Bone marrow (tissue), 2 donors: ENCODE measurements at regions not wholly inside any gene's neighbourhood (a gene's known extent, or its start where the extent isn't known, plus 50 kb on each side); places are given as distances from the start of the nearest gene placed in this dataset.
"Not testable (repeated sequence)": the region's sequence is repeated elsewhere in the genome, so short reads cannot be mapped to it uniquely, and the experiment has no call there.

Experiments
- DNase-seq, 2 donors: peaks; one replicate each; lab custom pipeline; 2025; lab: John Stamatoyannopoulos, UW

DNA sequence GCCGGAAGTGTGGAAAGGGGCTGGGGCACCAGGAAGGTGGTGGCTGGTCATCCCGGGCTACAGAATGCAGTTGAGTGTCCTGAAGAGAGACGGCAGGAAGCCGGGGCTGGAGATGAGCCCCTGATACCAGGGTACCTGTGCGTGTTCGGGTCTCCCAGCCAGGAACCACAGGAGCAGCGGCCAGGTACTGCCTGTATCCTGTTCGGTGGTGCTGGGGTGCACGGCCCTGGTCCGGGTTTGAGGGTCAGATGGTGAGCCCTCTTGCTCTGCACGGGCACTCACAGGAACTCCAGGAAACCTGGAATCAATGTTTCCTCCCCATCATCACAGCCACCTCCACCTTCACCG is 253.1 kb upstream of the B3GAT1 start:
- DNase-seq: no peak

- DNase-seq: no peak
Measured at GRCh38 chr11:134664447-134665187, 252.6 kb upstream of the B3GAT1 start.

GRCh38 chr11:134663506-134664313 is 251.7 kb upstream of the B3GAT1 start:
- DNase-seq: no peak

- no peak for DNase-seq
Measured at GRCh38 chr11:134662629-134663360, 250.8 kb upstream of the B3GAT1 start.

GRCh38 chr11:134661660-134662059 is 249.6 kb upstream of the B3GAT1 start:
- no peak for DNase-seq

- DNase-seq: no peak
Measured at GRCh38 chr11:134660416-134660815, 248.4 kb upstream of the B3GAT1 start.

- DNase-seq: no peak
Measured at GRCh38 chr11:134659882-134660281, 247.8 kb upstream of the B3GAT1 start.

DNA sequence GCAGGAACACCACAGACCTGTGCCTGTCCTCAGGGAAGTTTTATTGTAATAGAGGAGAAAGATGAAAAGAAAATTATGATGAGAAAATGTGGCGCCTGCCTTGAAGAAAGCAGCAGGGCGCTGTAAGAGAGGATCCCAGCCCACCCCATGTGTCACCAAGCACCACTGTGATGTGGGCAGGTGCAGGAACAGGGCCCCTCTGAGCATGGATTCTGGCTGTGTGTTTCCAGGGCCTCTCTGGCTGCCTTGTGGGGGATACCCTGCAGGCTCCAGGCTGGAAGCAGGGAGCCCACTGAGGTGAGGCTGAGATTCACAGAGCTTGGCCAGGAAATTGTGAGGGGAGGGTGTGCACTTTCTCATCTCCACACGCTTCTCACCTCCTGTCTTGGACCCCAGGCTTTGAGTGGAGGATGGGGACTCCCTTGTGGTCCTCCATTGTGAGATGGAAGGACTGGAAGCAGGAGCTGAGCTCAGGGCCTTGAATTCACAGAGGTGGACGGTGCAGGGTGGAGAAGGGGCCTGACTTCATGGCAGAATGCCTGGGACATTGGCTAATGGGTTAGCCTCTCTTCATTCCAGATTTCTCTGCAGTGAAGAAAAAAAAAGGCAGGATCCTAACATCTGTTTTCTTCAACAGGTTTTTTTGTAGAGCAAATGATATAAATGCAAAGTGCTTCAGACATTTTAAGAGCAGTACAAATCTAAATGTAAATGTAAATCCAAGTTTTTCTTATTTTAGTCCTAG is 246.6 kb upstream of the B3GAT1 start:
- no peak for DNase-seq

- DNase-seq: no peak
Measured at GRCh38 chr11:134657631-134658030, 245.6 kb upstream of the B3GAT1 start.

DNA sequence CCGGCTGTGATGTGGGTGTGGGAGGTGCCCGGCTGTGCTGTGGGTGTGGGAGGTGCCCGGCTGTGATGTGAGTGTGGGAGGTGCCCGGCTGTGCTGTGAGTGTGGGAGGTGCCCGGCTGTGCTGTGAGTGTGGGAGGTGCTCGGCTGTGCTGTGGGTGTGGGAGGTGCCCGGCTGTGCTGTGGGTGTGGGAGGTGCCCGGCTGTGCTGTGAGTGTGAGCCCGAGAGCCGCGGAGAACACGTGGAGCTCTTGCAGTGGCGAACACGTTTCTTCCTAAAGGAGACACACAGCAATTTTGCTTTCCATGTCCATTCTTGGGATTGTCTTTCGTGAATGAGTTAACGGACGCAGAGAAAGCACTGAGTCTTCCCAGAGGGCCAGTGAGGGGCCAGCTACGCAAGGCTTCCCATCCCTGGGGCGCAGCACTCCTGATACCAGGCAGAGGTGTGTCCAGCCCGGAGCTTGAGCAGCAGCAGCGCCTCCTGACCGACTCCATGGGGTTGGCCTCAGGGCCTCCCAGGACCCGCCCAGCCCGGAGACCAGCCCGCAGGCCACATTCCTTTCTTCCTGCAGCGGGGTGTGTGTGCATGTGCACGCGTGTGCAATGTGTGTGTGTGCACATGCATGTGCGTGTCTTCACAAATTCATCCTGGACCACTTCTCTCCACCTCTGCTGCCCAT is 245.0 kb upstream of the B3GAT1 start:
- DNase-seq: no peak

DNA sequence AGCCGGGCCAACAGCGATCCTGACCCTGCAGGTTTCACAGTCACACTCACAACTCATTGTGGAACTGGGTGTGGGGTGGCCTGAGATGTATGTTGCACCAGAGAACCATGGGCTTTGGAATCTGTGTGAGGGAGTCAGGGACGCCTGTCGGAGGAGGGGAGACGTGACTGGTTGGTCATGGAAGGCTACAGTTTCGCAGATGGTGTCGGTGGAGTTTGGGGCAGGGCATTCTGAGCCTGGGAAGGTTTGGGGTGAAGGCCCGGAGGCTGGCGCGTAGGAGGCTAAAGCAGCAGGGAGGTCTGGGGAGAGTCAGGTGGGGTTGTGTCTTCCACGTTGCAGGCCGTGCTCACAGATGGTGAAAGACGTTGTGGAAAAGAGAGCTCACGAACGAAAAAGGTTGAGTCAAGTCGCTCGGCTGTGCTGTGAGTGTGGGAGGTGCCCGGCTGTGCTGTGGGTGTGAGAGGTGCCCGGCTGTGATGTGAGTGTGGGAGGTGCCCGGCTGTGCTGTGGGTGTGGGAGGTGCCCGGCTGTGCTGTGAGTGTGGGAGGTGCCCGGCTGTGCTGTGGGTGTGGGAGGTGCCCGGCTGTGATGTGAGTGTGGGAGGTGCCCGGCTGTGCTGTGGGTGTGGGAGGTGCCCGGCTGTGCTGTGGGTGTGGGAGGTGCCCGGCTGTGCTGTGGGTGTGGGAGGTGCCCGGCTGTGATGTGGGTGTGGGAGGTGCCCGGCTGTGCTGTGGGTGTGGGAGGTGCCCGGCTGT is 244.2 kb upstream of the B3GAT1 start:
- not testable (repeated sequence) for DNase-seq

- no peak for DNase-seq
Measured at GRCh38 chr11:134655189-134655989, 243.3 kb upstream of the B3GAT1 start.

DNA sequence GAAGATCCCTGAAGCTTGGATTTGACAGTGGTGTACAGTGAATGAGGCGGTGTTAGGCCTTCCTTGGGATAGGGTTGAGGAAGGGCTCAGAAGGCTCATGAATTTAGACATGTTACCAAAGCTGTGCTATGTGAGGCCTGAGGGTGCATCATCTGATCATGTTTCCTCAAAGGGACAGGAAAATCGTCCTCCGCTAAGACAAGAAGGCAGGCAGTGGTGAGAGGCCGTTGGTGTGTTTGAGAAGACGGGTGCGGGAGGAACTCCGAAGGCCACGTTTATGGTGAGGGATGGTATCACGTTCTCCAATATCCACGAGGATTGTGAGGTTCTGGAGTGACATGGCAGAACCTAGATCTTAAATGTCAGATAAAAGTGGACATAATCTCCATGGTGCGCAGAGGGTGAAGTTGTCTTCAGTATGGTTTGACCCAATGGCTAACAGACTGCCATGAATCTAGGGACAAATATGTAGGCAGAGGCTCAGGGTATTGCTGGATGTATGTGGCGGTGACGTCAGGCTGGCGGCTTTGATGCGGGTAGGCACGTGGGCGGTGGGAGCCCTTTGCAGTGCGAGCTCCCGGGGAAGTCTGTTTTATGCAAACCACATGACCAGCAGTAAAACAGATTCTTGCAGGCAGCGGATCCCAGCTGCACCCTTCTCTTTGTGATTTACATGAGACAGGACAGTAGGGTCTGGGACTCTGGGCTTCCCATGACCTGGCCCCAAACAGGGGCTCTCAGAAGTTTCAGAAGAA is 242.3 kb upstream of the B3GAT1 start:
- no peak for DNase-seq

DNA sequence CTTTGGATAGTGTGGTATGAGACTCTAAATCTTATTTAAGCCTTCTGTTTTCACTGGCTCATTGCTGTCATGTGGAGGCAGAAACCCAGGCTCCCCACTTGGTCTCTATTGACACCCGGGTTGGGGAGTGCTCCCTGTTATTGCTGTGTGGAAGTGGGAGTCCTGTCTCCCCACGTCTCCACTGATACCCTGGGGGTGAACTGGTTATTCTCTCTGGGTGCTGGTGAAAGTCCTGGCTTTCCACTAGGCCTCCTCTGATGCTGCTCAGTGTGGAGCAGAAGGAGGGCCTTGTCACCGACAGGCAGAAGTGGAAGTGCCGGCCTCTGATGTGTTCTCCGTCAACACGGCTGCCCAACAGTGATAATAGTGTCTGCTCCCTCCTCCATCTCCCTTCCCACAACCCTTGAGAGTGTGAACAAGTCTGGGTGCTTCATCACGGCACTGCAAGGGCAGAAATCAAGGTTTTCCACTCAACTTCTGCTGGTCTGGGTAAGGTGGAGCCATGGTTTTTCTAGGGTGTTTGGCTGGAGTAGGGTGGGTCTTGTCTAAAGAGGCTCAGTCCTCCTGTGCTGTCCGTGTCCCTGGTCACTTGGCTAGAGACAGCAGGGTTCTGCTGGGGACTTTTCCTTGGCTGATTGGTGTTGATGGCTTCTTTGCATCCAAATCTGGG is 240.7 kb upstream of the B3GAT1 start:
- DNase-seq: no peak

GRCh38 chr11:134647066-134647743 is 235.2 kb upstream of the B3GAT1 start:
- no peak for DNase-seq

DNA sequence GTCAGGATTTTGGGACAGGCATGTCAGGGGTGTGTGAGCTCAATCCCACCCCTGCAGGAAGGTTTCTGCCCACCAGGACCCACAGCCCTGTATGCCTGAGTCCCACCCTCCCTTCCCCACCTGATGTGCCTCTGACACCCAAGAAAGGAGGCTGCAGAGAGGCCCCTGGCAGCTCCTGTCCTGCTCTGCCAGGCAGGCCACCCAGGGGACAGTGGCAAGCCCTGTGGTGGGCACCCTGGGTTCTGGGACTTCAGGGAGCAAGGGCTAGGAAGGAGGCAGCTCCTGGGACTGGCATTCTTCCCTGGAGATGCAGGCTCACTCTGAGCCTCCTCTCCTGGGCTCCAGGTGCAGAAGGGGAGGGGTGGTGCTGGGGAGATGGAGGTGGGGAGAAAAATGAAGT is 234.5 kb upstream of the B3GAT1 start:
- DNase-seq: no peak

DNA sequence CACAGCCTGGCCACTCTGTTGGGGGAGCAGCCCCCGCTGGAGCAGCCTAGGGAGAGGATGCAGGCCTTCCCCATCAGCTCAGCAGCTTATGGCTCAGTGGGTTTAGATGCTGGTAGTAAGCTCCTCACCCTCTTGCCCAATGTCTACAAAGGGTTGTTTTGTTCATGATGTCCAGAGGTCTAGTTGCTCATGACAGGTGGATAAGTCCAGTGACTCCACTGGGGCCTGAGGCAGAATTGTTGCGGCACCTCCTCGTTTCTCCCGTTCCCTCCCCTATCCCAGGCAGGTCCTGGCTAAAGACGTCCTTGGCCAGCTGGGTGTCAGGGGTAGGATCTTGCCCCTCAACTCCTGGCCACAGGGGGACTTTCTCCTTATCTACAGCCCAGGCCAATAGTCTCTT is 233.5 kb upstream of the B3GAT1 start:
- DNase-seq: no peak
